ENCODE measurements at regions not wholly inside any gene's neighbourhood (a gene's known extent, or its start where the extent isn't known, plus 50 kb on each side); places are given as distances from the start of the nearest gene placed in this dataset.

DNA sequence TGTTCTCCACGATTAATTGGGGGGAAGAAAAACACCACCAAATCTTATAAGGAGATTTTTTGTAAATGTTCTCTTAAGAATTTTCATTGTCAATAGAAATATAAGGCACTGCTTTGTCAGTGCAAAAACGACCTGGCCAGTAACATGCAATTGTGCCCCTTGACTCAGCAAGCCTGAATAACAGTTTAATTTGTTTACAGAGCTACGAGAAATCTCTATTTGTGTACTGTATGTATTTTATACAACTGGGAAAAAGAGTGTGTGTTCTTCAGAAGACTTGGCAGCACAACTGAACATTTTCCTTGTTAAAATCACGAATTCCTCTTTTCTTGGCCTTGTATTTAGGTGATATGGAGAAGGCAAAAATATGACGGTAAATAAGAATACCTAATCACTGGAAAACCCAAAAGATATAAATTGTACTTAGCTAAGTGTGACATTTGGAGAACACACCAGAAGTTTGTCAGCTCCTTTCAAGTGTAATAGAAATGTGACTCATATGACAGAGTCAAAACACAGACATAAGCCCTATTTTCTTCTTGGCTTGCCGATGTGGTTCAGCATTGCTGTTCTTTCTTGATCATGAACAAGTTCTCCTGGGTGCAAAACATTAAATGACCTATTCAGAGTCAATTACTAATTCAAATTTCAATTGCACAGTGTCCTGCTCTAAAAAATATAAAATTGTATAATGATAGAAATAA lies 945.0 kb upstream of the INTU start:
- H3K27me3 ChIP-seq (ENCODE audit: control insufficient read depth in 2 of 2, insufficient read depth in 1 of 2, low read length in 1 of 2), result no peaks in the 10 kb centered on the region
- H3K4me3 ChIP-seq (ENCODE audit: low read length in 2 of 2), result no peak overlapping the region
- H3K9me3 ChIP-seq (ENCODE audit: control insufficient read depth in 2 of 2, insufficient read depth in 1 of 2, low read length in 1 of 2), result no peaks in the 10 kb centered on the region
- DNase-seq (ENCODE audit: low read depth in 6 of 9, low spot score in 9 of 9), result no peak
- no peak overlapping the region for H3K27ac ChIP-seq (ENCODE audit: low read depth in 1 of 2, low read length in 1 of 2)
- H3K36me3 ChIP-seq (ENCODE audit: control insufficient read depth in 2 of 2, insufficient read depth in 2 of 2, low read length in 1 of 2), result no peaks in the 10 kb centered on the region
- no peaks in the 10 kb centered on the region for H3K4me1 ChIP-seq (ENCODE audit: control insufficient read depth in 2 of 2, insufficient read depth in 2 of 2, low read length in 2 of 2)
- WGBS, result 74% methylated on average over 6 of the region's 6 CpGs

DNA sequence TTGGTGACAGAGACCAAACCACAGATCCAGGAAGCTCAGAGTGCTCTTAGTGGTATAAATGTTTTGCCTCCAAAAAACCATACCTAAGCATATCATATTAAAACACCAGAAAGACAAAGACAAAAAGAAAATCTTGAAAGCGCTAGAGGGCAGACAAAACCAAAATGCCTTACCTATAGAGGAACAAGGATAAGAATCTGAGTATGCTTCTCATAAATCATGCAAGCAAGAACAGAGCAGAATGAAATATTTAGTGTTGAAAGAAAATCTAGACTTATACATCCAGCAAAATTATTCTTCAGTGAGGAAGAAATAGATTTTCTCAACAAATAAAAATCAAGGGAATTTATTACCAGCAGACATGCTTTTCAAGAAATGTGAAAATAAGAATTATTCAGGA lies 941.0 kb upstream of the INTU start:
- no peak overlapping the region for H3K27ac ChIP-seq (ENCODE audit: low read depth in 1 of 2, low read length in 1 of 2)
- H3K4me1 ChIP-seq (ENCODE audit: control insufficient read depth in 2 of 2, insufficient read depth in 2 of 2, low read length in 2 of 2), result no peaks in the 10 kb centered on the region
- H3K9me3 ChIP-seq (ENCODE audit: control insufficient read depth in 2 of 2, insufficient read depth in 1 of 2, low read length in 1 of 2), result no peaks in the 10 kb centered on the region
- H3K4me3 ChIP-seq (ENCODE audit: low read length in 2 of 2), result no peak overlapping the region
- H3K27me3 ChIP-seq (ENCODE audit: control insufficient read depth in 2 of 2, insufficient read depth in 1 of 2, low read length in 1 of 2), result no peaks in the 10 kb centered on the region
- no peaks in the 10 kb centered on the region for H3K36me3 ChIP-seq (ENCODE audit: control insufficient read depth in 2 of 2, insufficient read depth in 2 of 2, low read length in 1 of 2)
- 92% methylated on average over 1 of the region's 1 CpG for WGBS
- no peak for DNase-seq (ENCODE audit: low read depth in 6 of 9, low spot score in 9 of 9)

DNA sequence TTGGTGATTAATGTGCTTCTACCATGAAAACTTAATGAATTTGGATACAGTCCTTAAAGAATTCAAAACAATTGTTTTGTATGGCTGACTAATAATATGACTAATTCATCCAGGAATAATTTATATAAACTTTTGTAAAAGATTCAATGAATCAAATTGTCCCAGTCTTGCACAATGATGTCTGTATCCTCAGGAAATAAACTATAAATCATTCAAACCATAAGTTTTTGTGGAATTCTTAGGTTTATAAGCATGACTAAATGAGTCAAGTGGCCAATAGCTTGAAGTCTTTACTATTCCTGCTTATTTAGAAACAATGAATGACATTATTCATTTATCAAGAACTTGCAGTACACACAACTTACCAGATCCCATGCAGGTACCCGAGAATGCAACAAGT lies 935.0 kb upstream of the INTU start:
- no peaks in the 10 kb centered on the region for H3K4me1 ChIP-seq (ENCODE audit: control insufficient read depth in 2 of 2, insufficient read depth in 2 of 2, low read length in 2 of 2)
- no peaks in the 10 kb centered on the region for H3K36me3 ChIP-seq (ENCODE audit: control insufficient read depth in 2 of 2, insufficient read depth in 2 of 2, low read length in 1 of 2)
- DNase-seq (ENCODE audit: low read depth in 6 of 9, low spot score in 9 of 9), result no peak
- H3K9me3 ChIP-seq (ENCODE audit: control insufficient read depth in 2 of 2, insufficient read depth in 1 of 2, low read length in 1 of 2), result no peaks in the 10 kb centered on the region
- no peaks in the 10 kb centered on the region for H3K27me3 ChIP-seq (ENCODE audit: control insufficient read depth in 2 of 2, insufficient read depth in 1 of 2, low read length in 1 of 2)
- WGBS, result 46% methylated on average over 1 of the region's 1 CpG
- no peak overlapping the region for H3K4me3 ChIP-seq (ENCODE audit: low read length in 2 of 2)
- no peak overlapping the region for H3K27ac ChIP-seq (ENCODE audit: low read depth in 1 of 2, low read length in 1 of 2)

DNA sequence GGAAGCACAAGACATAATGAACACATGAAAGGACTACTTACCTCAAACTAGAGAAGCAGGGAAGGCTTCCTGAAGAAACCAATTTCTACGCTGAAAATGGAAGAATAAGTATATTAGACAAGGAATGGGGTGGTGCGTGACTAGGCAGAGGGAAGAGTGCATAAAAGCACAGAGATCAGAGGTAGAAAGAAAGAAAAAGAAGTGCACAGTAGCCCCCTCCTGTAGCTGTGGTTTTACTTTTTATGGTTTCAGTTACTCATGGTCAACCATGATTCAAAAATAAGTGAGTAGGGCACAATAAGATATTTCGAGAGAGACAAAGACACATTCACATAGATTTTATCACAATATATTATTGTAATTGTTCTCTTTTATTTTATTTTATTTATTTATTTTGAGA lies 934.5 kb upstream of the INTU start:
- DNase-seq (ENCODE audit: low read depth in 6 of 9, low spot score in 9 of 9), result no peak
- Histone ChIP-seq H3K4me1 (ENCODE audit: control insufficient read depth in 2 of 2, insufficient read depth in 2 of 2, low read length in 2 of 2) (no peaks in the 10 kb centered on the region), H3K27me3 (ENCODE audit: control insufficient read depth in 2 of 2, insufficient read depth in 1 of 2, low read length in 1 of 2) (no peaks in the 10 kb centered on the region), H3K9me3 (ENCODE audit: control insufficient read depth in 2 of 2, insufficient read depth in 1 of 2, low read length in 1 of 2) (no peaks in the 10 kb centered on the region), H3K27ac (ENCODE audit: low read depth in 1 of 2, low read length in 1 of 2) (no peak overlapping the region), H3K36me3 (ENCODE audit: control insufficient read depth in 2 of 2, insufficient read depth in 2 of 2, low read length in 1 of 2) (no peaks in the 10 kb centered on the region), H3K4me3 (ENCODE audit: low read length in 2 of 2) (no peak overlapping the region)
- WGBS, result 97% methylated on average over 3 of the region's 3 CpGs

DNA sequence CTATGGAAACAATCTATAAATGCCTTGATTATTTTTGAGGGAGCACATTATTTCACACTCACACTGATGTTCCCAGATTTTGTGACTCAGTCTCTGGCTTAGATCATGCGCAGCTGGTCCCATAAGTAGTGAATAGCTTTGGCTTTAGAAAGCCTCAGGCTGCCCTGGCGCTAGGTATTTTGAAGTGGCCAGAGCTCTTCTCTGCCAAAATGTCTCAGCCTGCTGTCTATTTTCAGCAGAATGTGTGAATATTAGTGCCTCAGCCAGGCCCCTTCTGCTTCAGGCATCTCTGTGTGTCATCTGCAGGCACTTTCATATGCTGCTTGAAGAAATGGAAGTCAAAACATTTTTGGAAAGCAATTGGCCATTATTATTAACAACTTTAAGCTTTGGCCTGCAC lies 931.0 kb upstream of the INTU start:
- H3K27me3 ChIP-seq (ENCODE audit: control insufficient read depth in 2 of 2, insufficient read depth in 1 of 2, low read length in 1 of 2), result no peaks in the 10 kb centered on the region
- no peaks in the 10 kb centered on the region for H3K9me3 ChIP-seq (ENCODE audit: control insufficient read depth in 2 of 2, insufficient read depth in 1 of 2, low read length in 1 of 2)
- no peak overlapping the region for H3K27ac ChIP-seq (ENCODE audit: low read depth in 1 of 2, low read length in 1 of 2)
- H3K36me3 ChIP-seq (ENCODE audit: control insufficient read depth in 2 of 2, insufficient read depth in 2 of 2, low read length in 1 of 2), result no peaks in the 10 kb centered on the region
- DNase-seq (ENCODE audit: low read depth in 6 of 9, low spot score in 9 of 9), result no peak
- WGBS, result 98% methylated on average over 2 of the region's 2 CpGs
- H3K4me3 ChIP-seq (ENCODE audit: low read length in 2 of 2), result no peak overlapping the region
- no peaks in the 10 kb centered on the region for H3K4me1 ChIP-seq (ENCODE audit: control insufficient read depth in 2 of 2, insufficient read depth in 2 of 2, low read length in 2 of 2)

DNA sequence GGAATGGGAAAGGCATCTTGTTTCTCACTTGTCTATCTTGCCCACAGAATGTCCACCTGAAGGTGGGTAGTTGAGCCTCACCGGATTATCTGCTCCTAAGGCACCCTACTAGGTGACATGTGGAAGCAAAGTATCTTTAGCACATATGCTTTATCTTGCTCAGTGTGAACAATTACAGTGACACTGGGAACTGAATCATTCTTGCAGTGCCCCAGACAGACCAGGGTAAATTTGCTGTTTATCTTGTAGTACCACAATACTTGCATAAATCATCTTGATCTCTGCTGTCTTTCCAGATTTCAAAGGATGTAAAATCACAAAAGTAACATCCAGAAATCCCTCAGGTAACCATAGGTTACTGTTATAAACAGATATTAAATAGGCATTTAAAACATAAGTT lies 930.0 kb upstream of the INTU start:
- no peak overlapping the region for H3K4me3 ChIP-seq (ENCODE audit: low read length in 2 of 2)
- no peaks in the 10 kb centered on the region for H3K4me1 ChIP-seq (ENCODE audit: control insufficient read depth in 2 of 2, insufficient read depth in 2 of 2, low read length in 2 of 2)
- H3K27me3 ChIP-seq (ENCODE audit: control insufficient read depth in 2 of 2, insufficient read depth in 1 of 2, low read length in 1 of 2), result no peaks in the 10 kb centered on the region
- DNase-seq (ENCODE audit: low read depth in 6 of 9, low spot score in 9 of 9), result no peak
- H3K36me3 ChIP-seq (ENCODE audit: control insufficient read depth in 2 of 2, insufficient read depth in 2 of 2, low read length in 1 of 2), result no peaks in the 10 kb centered on the region
- 75% methylated on average over 1 of the region's 1 CpG for whole genome bisulfite sequencing
- no peak overlapping the region for H3K27ac ChIP-seq (ENCODE audit: low read depth in 1 of 2, low read length in 1 of 2)
- H3K9me3 ChIP-seq (ENCODE audit: control insufficient read depth in 2 of 2, insufficient read depth in 1 of 2, low read length in 1 of 2), result no peaks in the 10 kb centered on the region

DNA sequence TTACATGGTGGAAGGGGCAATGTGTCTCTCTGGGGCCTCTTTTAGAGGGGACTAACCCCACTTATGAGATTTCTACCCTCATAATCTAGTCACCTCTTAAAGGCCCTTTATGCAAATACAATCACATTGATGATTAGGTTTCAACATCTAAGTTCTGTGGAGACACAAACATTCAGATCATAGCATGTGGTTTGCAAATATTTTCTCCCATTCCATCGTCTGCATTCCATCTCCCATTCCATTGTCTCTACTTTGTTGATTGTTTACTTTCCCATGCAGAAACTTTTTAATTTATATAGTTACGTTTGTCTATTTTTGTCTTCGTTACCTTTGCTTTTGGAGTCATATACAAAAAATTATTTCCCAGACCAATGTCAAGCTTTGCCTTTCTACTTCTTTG lies 927.5 kb upstream of the INTU start:
- 71% methylated on average over 3 of the region's 3 CpGs for WGBS
- no peak for DNase-seq (ENCODE audit: low read depth in 6 of 9, low spot score in 9 of 9)
- no peaks in the 10 kb centered on the region for H3K27me3 ChIP-seq (ENCODE audit: control insufficient read depth in 2 of 2, insufficient read depth in 1 of 2, low read length in 1 of 2)
- no peak overlapping the region for H3K27ac ChIP-seq (ENCODE audit: low read depth in 1 of 2, low read length in 1 of 2)
- no peaks in the 10 kb centered on the region for H3K4me1 ChIP-seq (ENCODE audit: control insufficient read depth in 2 of 2, insufficient read depth in 2 of 2, low read length in 2 of 2)
- H3K9me3 ChIP-seq (ENCODE audit: control insufficient read depth in 2 of 2, insufficient read depth in 1 of 2, low read length in 1 of 2), result no peaks in the 10 kb centered on the region
- no peak overlapping the region for H3K4me3 ChIP-seq (ENCODE audit: low read length in 2 of 2)
- H3K36me3 ChIP-seq (ENCODE audit: control insufficient read depth in 2 of 2, insufficient read depth in 2 of 2, low read length in 1 of 2), result no peaks in the 10 kb centered on the region

DNA sequence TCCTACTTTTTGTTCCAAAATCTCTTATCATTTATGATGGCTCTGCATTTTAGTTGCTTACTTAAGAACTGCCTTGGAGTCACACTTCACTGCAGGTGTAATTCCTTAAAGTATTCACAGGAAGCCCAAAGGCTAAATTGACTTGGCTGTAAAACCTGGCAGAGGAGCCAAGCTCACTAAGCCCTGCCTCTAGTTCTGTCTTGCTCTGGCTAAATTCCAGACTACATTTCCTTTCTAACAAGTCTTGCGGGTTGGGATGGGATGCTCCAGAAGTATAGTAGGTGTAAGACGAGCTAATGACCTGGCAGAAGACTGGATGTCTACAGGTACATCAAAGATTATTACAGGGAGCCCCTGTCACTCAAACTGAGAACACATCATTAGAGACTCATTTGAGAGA lies 924.0 kb upstream of the INTU start:
- Histone ChIP-seq H3K36me3 (ENCODE audit: control insufficient read depth in 2 of 2, insufficient read depth in 2 of 2, low read length in 1 of 2) (no peaks in the 10 kb centered on the region), H3K27me3 (ENCODE audit: control insufficient read depth in 2 of 2, insufficient read depth in 1 of 2, low read length in 1 of 2) (no peaks in the 10 kb centered on the region), H3K4me1 (ENCODE audit: control insufficient read depth in 2 of 2, insufficient read depth in 2 of 2, low read length in 2 of 2) (no peaks in the 10 kb centered on the region), H3K27ac (ENCODE audit: low read depth in 1 of 2, low read length in 1 of 2) (no peak overlapping the region), H3K4me3 (ENCODE audit: low read length in 2 of 2) (no peak overlapping the region), H3K9me3 (ENCODE audit: control insufficient read depth in 2 of 2, insufficient read depth in 1 of 2, low read length in 1 of 2) (no peaks in the 10 kb centered on the region)
- 87% methylated on average over 2 of the region's 2 CpGs for WGBS
- peak in 3 of 9 donors; percentile 2 to 22 (median 4) for DNase-seq (ENCODE audit: low read depth in 6 of 9, low spot score in 9 of 9)

DNA sequence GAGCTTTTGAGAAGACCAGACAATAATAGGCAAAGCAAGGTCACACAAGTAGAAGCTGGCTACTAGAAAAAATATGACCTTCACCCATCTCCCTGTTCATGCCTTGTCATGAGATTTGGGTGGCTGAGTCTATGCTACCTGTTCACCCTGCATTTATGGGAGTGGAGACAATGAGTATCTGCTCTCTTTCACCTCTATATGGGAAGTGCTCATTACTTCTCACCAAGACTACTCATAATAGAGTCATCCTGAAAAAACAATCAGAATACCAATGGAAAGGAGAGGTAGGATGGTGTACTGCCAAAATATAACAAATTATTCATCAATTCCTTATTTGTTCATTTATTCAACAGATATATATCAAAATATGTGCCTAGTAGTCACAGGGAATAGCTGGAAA lies 921.8 kb upstream of the INTU start:
- Histone ChIP-seq H3K4me1 (ENCODE audit: control insufficient read depth in 2 of 2, insufficient read depth in 2 of 2, low read length in 2 of 2) (no peaks in the 10 kb centered on the region), H3K9me3 (ENCODE audit: control insufficient read depth in 2 of 2, insufficient read depth in 1 of 2, low read length in 1 of 2) (no peaks in the 10 kb centered on the region), H3K36me3 (ENCODE audit: control insufficient read depth in 2 of 2, insufficient read depth in 2 of 2, low read length in 1 of 2) (no peaks in the 10 kb centered on the region), H3K4me3 (ENCODE audit: low read length in 2 of 2) (no peak overlapping the region), H3K27ac (ENCODE audit: low read depth in 1 of 2, low read length in 1 of 2) (no peak overlapping the region), H3K27me3 (ENCODE audit: control insufficient read depth in 2 of 2, insufficient read depth in 1 of 2, low read length in 1 of 2) (no peaks in the 10 kb centered on the region)
- no peak for DNase-seq (ENCODE audit: low read depth in 6 of 9, low spot score in 9 of 9)

DNA sequence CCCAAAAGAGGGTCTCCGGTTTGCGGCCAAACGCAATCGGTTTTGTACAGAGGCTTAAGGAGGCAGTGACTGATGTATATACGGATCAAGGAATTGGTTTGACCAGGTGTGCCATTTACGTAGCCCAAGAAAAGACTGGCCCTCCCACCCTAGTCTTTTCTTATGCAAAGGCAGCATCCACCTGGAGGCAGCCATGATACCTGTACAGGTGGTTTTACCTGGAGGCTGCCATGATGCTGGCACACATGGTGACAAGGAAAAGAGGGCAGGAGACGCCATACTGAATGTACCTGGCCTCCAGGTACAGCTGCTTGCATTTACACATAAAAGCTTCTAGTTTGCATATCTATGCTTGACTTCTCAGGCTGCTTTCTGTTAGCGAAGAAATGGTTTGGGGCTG lies 917.7 kb upstream of the INTU start:
- no peak for DNase-seq (ENCODE audit: low read depth in 6 of 9, low spot score in 9 of 9)
- Histone ChIP-seq H3K36me3 (ENCODE audit: control insufficient read depth in 2 of 2, insufficient read depth in 2 of 2, low read length in 1 of 2) (no peaks in the 10 kb centered on the region), H3K4me1 (ENCODE audit: control insufficient read depth in 2 of 2, insufficient read depth in 2 of 2, low read length in 2 of 2) (no peaks in the 10 kb centered on the region), H3K4me3 (ENCODE audit: low read length in 2 of 2) (no peak overlapping the region), H3K27ac (ENCODE audit: low read depth in 1 of 2, low read length in 1 of 2) (no peak overlapping the region), H3K27me3 (ENCODE audit: control insufficient read depth in 2 of 2, insufficient read depth in 1 of 2, low read length in 1 of 2) (no peaks in the 10 kb centered on the region), H3K9me3 (ENCODE audit: control insufficient read depth in 2 of 2, insufficient read depth in 1 of 2, low read length in 1 of 2) (no peaks in the 10 kb centered on the region)
- 95% methylated on average over 8 of the region's 8 CpGs for WGBS
